Caco-2 (cell line): ENCODE measurements at regions not wholly inside any gene's neighbourhood (a gene's known extent, or its start where the extent isn't known, plus 50 kb on each side); places are given as distances from the start of the nearest gene placed in this dataset.
"Not testable (repeated sequence)": the region's sequence is repeated elsewhere in the genome, so short reads cannot be mapped to it uniquely, and the experiment has no call there.

Experiments used
- BruUV-seq: library from RNA; stranded (reverse); fragments of 400-500 nt; replicated peaks from 2 replicates; lab custom pipeline; 2021; lab: Mats Ljungman, UMichigan
- CTCF ChIA-PET: fragments of 300-600 bp; sonication (Branson Sonifier 250); formaldehyde crosslinking; loops from one replicate; lab custom pipeline; 2022; ENCODE audit warnings: antibody characterized with exemption; lab: Charles Lee
- POLR2A ChIA-PET: fragments of 300-600 bp; sonication (Branson Sonifier 250); formaldehyde crosslinking; loops from one replicate; lab custom pipeline; 2022; ENCODE audit warnings: antibody characterized with exemption; lab: Charles Lee
- DNase-seq, 2 experiments: peaks; one replicate each; pipeline versions ENCODE4 v3.0.0 to v3.0.0-alpha.2; 2020 to 2022
- H3K27me3 ChIP-seq: replicated peaks from 2 replicates; pipeline ENCODE4 v1.6.0; 2011; ENCODE audit warnings: low read length; ENCODE audit not compliant: control insufficient read depth, insufficient read depth
- H3K36me3 ChIP-seq: 2 replicates; pipeline ENCODE4 v1.5.1; 2011; ENCODE audit warnings: low read length; ENCODE audit not compliant: control insufficient read depth, insufficient read depth
- H3K4me1 ChIP-seq: fragments of 250-450 bp; sonication (Bioruptor Pico); 2 replicates; pipeline ENCODE4 v1.5.1; 2020; ENCODE audit warnings: mild to moderate bottlenecking
- H3K4me3 ChIP-seq: 2 replicates; pipeline ENCODE4 v1.5.1; 2011; ENCODE audit warnings: low read depth, mild to moderate bottlenecking, control low read depth, low read length
- H3K9me3 ChIP-seq: fragments of 250-450 bp; sonication (Bioruptor Pico); 2 replicates; pipeline ENCODE4 v1.5.1; 2020; ENCODE audit warnings: mild to moderate bottlenecking, moderate library complexity
- H3K27ac Mint-ChIP-seq: one replicate; pipeline ENCODE4 v1.8.0; 2022; ENCODE audit warnings: mixed read lengths; ENCODE audit not compliant: unreplicated experiment
- H3K27me3 Mint-ChIP-seq: one replicate; pipeline ENCODE4 v1.8.0; 2022; ENCODE audit warnings: mixed read lengths; ENCODE audit not compliant: insufficient read depth, unreplicated experiment
- H3K36me3 Mint-ChIP-seq: one replicate; pipeline ENCODE4 v1.8.0; 2022; ENCODE audit warnings: mild to moderate bottlenecking, mixed read lengths; ENCODE audit not compliant: insufficient read depth, unreplicated experiment
- H3K4me1 Mint-ChIP-seq: one replicate; pipeline ENCODE4 v1.8.0; 2022; ENCODE audit warnings: low read depth, mixed read lengths; ENCODE audit not compliant: unreplicated experiment
- H3K4me3 Mint-ChIP-seq: one replicate; pipeline ENCODE4 v1.8.0; 2022; ENCODE audit warnings: mild to moderate bottlenecking, moderate library complexity, mixed read lengths; ENCODE audit not compliant: unreplicated experiment
- H3K9me3 Mint-ChIP-seq: one replicate; pipeline ENCODE4 v1.8.0; 2022; ENCODE audit warnings: mixed read lengths; ENCODE audit not compliant: unreplicated experiment
- CTCF ChIP-seq, 2 experiments: fragments of 200-600 bp in 1 of 2; IDR thresholded peaks; 1 replicate in 1 of 2; 2 replicates in 1 of 2; pipeline versions ENCODE4 v1.5.1 to v1.8.0; 2011 to 2022; ENCODE audit warnings: antibody characterized with exemption in 1 of 2, control low read depth in 1 of 2, inconsistent platforms in 1 of 2, low read depth in 1 of 2, low read length in 1 of 2, mild to moderate bottlenecking in 1 of 2, moderate library complexity in 1 of 2; ENCODE audit not compliant: insufficient read depth in 1 of 2, severe bottlenecking in 1 of 2, unreplicated experiment in 1 of 2
- intact Hi-C: fragments of 100-400 bp; cut with micrococcal nuclease; formaldehyde crosslinking; loops from one replicate; pipeline ENCODE4 v1.10.0; 2022; ENCODE audit not compliant: unreplicated experiment

DNA sequence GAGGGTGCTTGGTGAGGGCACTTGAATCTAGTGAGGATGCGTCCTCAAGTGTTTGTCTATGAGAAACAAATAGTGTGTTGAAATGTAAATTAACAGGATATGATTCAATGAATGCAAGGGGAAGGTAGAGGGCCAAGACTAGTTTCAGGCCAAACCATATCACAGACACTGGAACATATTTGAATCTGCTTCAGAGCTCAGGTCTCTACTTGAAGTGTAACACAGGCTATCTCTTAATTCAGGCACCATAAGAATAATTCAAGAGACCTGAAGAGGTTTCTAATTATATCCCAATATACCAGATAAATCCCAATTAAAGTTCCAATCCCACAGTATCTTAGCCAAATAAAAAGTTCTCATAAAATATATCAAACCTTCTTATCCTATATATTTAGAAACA lies 146.5 kb upstream of the INTU start:
- CTCF ChIA-PET: no interaction called here
- Histone ChIP-seq H3K36me3 (no peaks in the 10 kb centered on the region), H3K27me3 (no peaks in the 10 kb centered on the region), H3K4me1 (no peaks in the 10 kb centered on the region), H3K4me3 (no peak overlapping the region), H3K9me3 (no peaks in the 10 kb centered on the region)
- Mint-ChIP-seq H3K36me3 (no peaks in the 10 kb centered on the region), H3K4me3 (no peak overlapping the region), H3K9me3 (no peaks in the 10 kb centered on the region), H3K4me1 (no peaks in the 10 kb centered on the region), H3K27me3 (peaks cover 3% of the 10 kb centered on the region), H3K27ac (no peak overlapping the region)
- BruUV-seq: no TSS peak
- intact Hi-C loops: loop anchor here (10.0 kb wide), 1 partner anchor 99 kb away; no protein-coding TSS in a partner anchor
- POLR2A ChIA-PET: no interaction called here
- no peak for TF ChIP-seq CTCF (IDR thresholded peaks at IDR 0.05; ENCODE audit: insufficient read depth in 1 of 2, low read depth in 1 of 2, low read length in 1 of 2, severe bottlenecking in 1 of 2, unreplicated experiment in 1 of 2)
- DNase-seq: no peak

DNA sequence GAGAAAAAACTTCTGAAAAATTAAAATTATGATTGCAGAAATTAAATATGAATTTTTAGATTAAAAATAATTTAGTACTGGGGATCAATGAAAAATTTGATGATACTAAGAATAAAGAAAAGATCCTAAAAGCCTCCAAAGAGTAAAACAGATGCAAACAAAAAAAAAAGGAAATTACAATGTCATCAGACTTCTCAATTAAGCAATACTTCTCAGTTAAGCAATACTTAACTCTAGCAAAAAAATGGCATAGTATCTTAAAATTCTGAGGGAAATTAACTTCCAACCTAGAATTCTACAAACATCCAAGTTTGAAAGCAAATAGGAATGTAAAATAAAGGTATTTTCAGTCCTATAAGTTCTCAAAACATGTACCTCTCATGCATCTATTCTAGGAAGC lies 141.2 kb upstream of the INTU start:
- CTCF ChIA-PET: no interaction called here

GRCh38 chr4:127496875-127497274 lies 135.9 kb upstream of the INTU start:
- H3K4me3 ChIP-seq, DNase-seq, H3K4me1 ChIP-seq, H3K36me3 ChIP-seq, H3K4me1 Mint-ChIP-seq, H3K9me3 Mint-ChIP-seq, H3K27me3 Mint-ChIP-seq, BruUV-seq, H3K4me3 Mint-ChIP-seq, H3K36me3 Mint-ChIP-seq, POLR2A ChIA-PET, H3K27me3 ChIP-seq, intact Hi-C loops, CTCF ChIA-PET, H3K27ac Mint-ChIP-seq, H3K9me3 ChIP-seq: not testable (repeated sequence)

More for the DNA sequence above, 141.2 kb upstream of the INTU start:
- intact Hi-C loops: no loop called here
- no peaks in the 10 kb centered on the region for H3K36me3 Mint-ChIP-seq
- H3K27ac Mint-ChIP-seq: no peak overlapping the region
- peaks cover 3% of the 10 kb centered on the region for H3K27me3 Mint-ChIP-seq
- no peak overlapping the region for H3K4me3 Mint-ChIP-seq
- Histone ChIP-seq H3K4me3 (no peak overlapping the region), H3K36me3 (no peaks in the 10 kb centered on the region), H3K4me1 (no peaks in the 10 kb centered on the region), H3K27me3 (no peaks in the 10 kb centered on the region), H3K9me3 (no peaks in the 10 kb centered on the region)
- no TSS peak for BruUV-seq
- TF ChIP-seq CTCF (IDR thresholded peaks at IDR 0.05; ENCODE audit: insufficient read depth in 1 of 2, low read depth in 1 of 2, low read length in 1 of 2, severe bottlenecking in 1 of 2, unreplicated experiment in 1 of 2): no peak
- POLR2A ChIA-PET: no interaction called here
- H3K9me3 Mint-ChIP-seq: no peaks in the 10 kb centered on the region
- H3K4me1 Mint-ChIP-seq: no peaks in the 10 kb centered on the region
- DNase-seq: no peak

- H3K4me1 ChIP-seq: no peaks in the 10 kb centered on the region
- H3K9me3 Mint-ChIP-seq: no peaks in the 10 kb centered on the region
- no peak overlapping the region for H3K4me3 ChIP-seq
- no peaks in the 10 kb centered on the region for H3K9me3 ChIP-seq
- TF ChIP-seq CTCF (IDR thresholded peaks at IDR 0.05; ENCODE audit: insufficient read depth in 1 of 2, low read depth in 1 of 2, low read length in 1 of 2, severe bottlenecking in 1 of 2, unreplicated experiment in 1 of 2): no peak
- no peaks in the 10 kb centered on the region for H3K36me3 Mint-ChIP-seq
- no peak overlapping the region for H3K4me3 Mint-ChIP-seq
- H3K4me1 Mint-ChIP-seq: no peaks in the 10 kb centered on the region
- DNase-seq: no peak
- no TSS peak for BruUV-seq
- CTCF ChIA-PET: no interaction called here
- POLR2A ChIA-PET: no interaction called here
- no peaks in the 10 kb centered on the region for H3K27me3 ChIP-seq
- no peaks in the 10 kb centered on the region for H3K36me3 ChIP-seq
- intact Hi-C loops: no loop called here
- peaks cover 5% of the 10 kb centered on the region for H3K27me3 Mint-ChIP-seq
- no peak overlapping the region for H3K27ac Mint-ChIP-seq
These were observed 134.4 kb upstream of the INTU start for GRCh38 chr4:127498366-127498765.
